HEK293 (cell line): ENCODE measurements at regions not wholly inside any gene's neighbourhood (a gene's known extent, or its start where the extent isn't known, plus 50 kb on each side); places are given as distances from the start of the nearest gene placed in this dataset.

Experiments used
- CTCF ChIP-seq: fragments of 450-650 bp; formaldehyde crosslinking; IDR thresholded peaks from 2 replicates; pipeline ENCODE4 v1.5.1; 2016; ENCODE audit warnings: missing biosample characterization, missing genetic modification characterization
- HIC1 ChIP-seq: fragments of 450-650 bp; formaldehyde crosslinking; IDR thresholded peaks from 2 replicates; pipeline ENCODE4 v1.5.1; 2016; ENCODE audit warnings: missing biosample characterization, missing genetic modification characterization
- ZNF202 ChIP-seq: fragments of 450-650 bp; formaldehyde crosslinking; IDR thresholded peaks from 2 replicates; pipeline ENCODE4 v1.5.1; 2016; ENCODE audit warnings: missing biosample characterization, missing genetic modification characterization, borderline replicate concordance
- ZNF350 ChIP-seq: fragments of 450-650 bp; formaldehyde crosslinking; IDR thresholded peaks from 2 replicates; pipeline ENCODE4 v1.5.0; 2017; ENCODE audit warnings: missing biosample characterization, mild to moderate bottlenecking, missing genetic modification characterization
- ZNF501 ChIP-seq: fragments of 450-650 bp; formaldehyde crosslinking; IDR thresholded peaks from 2 replicates; pipeline ENCODE4 v1.5.1; 2016; ENCODE audit warnings: missing biosample characterization, missing genetic modification characterization
- ZNF510 ChIP-seq: fragments of 450-650 bp; formaldehyde crosslinking; IDR thresholded peaks from 2 replicates; pipeline ENCODE4 v1.5.1; 2018; ENCODE audit warnings: mild to moderate bottlenecking, missing genetic modification characterization, missing biosample characterization; ENCODE audit not compliant: insufficient replicate concordance
- ZNF623 ChIP-seq: fragments of 450-650 bp; formaldehyde crosslinking; IDR thresholded peaks from 2 replicates; pipeline ENCODE4 v1.5.1; 2016; ENCODE audit warnings: missing biosample characterization, missing genetic modification characterization

GRCh38 chr11:27571154-27571810, 64.7 kb upstream of the LIN7C start:
- TF ChIP-seq CTCF (tag by site-specific recombination) (no peak), HIC1 (tag by site-specific recombination) (no peak), ZNF501 (no peak), ZNF623 (tag by site-specific recombination) (no peak), ZNF510 (tag by site-specific recombination) (no peak), ZNF350 (no peak), ZNF202 (no peak)
